ENCODE measurements at regions not wholly inside any gene's neighbourhood (a gene's known extent, or its start where the extent isn't known, plus 50 kb on each side); places are given as distances from the start of the nearest gene placed in this dataset.

DNA sequence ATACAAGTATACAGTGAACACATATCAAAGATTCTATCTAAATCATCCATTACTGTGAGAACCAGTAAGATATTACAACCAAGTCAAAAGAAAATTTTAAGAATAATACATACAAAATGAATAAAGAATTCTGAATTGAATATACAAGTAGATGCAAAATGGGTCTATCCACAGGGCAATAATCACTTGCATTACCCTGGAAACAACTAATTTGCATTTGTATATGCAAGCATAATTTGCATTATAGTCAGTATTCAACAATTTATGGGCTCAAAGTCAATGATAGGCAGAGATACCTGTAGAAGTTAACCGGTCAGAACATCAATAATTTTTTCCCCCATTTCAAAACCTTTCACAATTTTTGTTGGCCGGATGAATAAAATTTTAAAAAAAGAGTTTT is 512.2 kb upstream of the ALCAM start:
- no peaks in the 10 kb centered on the region for H3K36me3 ChIP-seq
- 0 out of 2 replicates have a peak, but pooled peaks cover 4% of the 10 kb centered on the region for H3K9me3 ChIP-seq
- H3K4me3 ChIP-seq = no peak overlapping the region
- no peaks in the 10 kb centered on the region for H3K27me3 ChIP-seq
- DNase-seq = no peak

- H3K27me3 ChIP-seq = no peaks in the 10 kb centered on the region
- no peak for DNase-seq
- no peak overlapping the region for H3K4me3 ChIP-seq
- H3K9me3 ChIP-seq = 0 out of 2 replicates have a peak, but pooled peaks cover 4% of the 10 kb centered on the region
- no peaks in the 10 kb centered on the region for H3K36me3 ChIP-seq
These were observed 511.0 kb upstream of the ALCAM start for GRCh38 chr3:104855702-104856101.

DNA sequence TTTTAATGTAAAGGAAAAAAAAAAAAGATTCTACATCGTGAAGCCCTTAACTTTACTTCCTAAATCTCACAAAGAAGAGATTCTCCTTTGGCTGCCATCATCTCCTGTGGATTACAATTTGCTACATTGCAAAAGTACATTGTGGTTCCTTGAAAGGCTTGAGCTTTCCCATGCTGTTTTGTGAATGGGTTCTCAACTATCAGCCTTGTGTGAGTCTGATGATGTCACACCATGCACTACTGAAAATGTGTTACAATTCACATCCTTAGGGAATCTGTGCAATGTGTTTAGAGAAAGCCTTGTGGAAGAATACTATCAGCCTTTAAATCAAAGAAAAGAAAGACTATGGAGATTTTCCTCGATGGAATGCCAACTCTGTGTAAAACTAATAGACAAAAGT is 510.0 kb upstream of the ALCAM start:
- no peaks in the 10 kb centered on the region for H3K36me3 ChIP-seq
- no peaks in the 10 kb centered on the region for H3K9me3 ChIP-seq
- no peak overlapping the region for H3K4me3 ChIP-seq
- H3K27me3 ChIP-seq = no peaks in the 10 kb centered on the region
- DNase-seq = no peak

DNA sequence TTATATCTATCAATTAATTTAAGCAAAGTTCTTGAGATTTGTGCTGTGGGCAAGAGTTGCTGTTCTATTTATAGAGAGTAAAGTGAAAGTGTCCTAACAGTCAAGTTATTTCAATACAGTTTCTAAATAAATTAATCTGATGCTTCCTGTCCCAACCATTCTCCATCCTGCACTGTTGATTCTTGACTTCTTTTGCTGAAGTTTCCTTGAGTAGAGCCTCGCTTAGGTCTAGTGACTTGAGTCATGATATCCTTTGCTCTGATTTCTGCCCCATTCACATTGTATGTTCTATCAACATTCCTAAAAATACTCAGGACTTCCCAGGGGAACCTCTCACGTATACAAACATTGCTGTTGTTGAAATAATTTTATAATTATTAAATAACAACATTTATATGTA is 498.4 kb upstream of the ALCAM start:
- H3K9me3 ChIP-seq = no peaks in the 10 kb centered on the region
- H3K27me3 ChIP-seq = no peaks in the 10 kb centered on the region
- H3K4me3 ChIP-seq = no peak overlapping the region
- no peaks in the 10 kb centered on the region for H3K36me3 ChIP-seq
- no peak for DNase-seq

DNA sequence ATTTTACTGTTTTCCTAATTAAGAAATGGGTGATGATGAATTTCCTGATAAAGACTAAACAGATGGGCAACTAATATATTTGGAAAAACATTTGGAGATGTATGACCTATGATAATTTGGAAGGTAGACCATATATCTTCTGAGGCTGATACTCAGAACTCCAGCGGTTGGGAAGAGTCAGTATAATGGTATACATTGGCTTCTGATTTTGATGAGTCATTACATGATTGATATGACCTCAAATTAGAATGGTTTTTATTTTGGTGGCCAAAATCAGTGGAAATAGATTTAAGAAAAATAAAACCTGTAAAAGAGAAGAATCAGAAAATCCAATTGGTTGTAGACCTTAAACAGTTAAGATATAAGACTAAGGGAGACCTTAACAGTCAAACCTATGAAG is 496.4 kb upstream of the ALCAM start:
- no peak for DNase-seq
- no peaks in the 10 kb centered on the region for H3K36me3 ChIP-seq
- no peaks in the 10 kb centered on the region for H3K27me3 ChIP-seq
- H3K9me3 ChIP-seq = no peaks in the 10 kb centered on the region
- no peak overlapping the region for H3K4me3 ChIP-seq

DNA sequence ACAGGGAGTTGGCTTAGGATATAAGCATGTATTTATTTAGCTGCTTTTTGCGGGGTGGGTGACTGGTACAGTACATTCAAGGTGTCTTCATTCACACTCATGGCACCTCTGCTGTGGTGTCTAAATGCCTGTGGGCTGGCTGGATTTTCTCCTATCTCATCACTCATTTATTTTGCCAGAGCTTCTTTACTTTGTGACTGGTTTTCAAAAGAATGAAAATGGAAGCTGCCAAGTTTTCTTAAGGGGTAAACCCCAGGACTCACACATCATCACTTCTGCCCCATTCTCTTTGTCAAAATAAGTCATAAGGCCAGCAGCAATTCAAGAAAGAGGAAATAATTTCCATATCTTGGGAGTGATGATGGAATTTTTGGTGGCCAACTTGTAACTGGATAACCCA is 493.4 kb upstream of the ALCAM start:
- H3K27me3 ChIP-seq = no peaks in the 10 kb centered on the region
- H3K36me3 ChIP-seq = no peaks in the 10 kb centered on the region
- no peak overlapping the region for H3K4me3 ChIP-seq
- DNase-seq = peak; percentile 31
- no peaks in the 10 kb centered on the region for H3K9me3 ChIP-seq

DNA sequence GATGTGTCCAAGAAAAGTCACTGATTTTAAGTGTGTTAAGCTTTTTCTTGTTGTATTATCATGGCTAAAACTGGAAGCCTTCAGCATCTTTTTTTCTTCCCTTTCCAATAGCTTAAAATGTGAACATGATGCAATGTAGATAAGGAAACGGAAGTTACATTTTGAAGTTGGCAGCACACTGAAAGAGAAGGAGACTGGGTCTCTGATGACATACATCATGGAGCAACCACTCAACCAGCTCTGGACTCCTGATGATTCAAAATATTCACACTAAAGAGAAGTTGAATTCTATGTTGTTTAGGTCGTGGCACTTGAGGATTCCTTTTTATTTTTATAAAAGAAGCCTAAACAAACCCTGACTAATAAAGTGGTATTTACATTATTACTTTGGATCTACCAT is 488.3 kb upstream of the ALCAM start:
- Histone ChIP-seq H3K4me3 (no peak overlapping the region), H3K36me3 (no peaks in the 10 kb centered on the region), H3K27me3 (no peaks in the 10 kb centered on the region), H3K9me3 (no peaks in the 10 kb centered on the region)
- DNase-seq = no peak

DNA sequence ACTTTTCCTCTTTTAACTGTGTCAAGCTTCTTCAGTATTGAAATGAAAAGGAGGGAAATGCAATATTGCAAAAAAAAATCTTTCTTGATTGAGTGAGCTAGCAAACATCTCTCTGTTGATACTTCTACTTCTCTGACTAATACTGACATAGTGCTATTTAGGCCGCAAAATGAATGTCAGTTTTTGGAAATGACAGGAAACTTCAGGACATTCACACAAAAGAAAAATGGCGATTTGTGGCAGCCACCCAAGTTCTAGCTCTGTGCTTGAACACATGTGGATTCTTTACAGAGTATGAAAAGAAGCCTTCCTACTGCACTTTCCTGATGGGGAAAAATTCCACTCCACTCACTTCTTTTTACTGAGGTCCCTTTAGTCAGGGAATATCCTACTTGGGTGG is 486.8 kb upstream of the ALCAM start:
- peak; percentile 8 for DNase-seq

DNA sequence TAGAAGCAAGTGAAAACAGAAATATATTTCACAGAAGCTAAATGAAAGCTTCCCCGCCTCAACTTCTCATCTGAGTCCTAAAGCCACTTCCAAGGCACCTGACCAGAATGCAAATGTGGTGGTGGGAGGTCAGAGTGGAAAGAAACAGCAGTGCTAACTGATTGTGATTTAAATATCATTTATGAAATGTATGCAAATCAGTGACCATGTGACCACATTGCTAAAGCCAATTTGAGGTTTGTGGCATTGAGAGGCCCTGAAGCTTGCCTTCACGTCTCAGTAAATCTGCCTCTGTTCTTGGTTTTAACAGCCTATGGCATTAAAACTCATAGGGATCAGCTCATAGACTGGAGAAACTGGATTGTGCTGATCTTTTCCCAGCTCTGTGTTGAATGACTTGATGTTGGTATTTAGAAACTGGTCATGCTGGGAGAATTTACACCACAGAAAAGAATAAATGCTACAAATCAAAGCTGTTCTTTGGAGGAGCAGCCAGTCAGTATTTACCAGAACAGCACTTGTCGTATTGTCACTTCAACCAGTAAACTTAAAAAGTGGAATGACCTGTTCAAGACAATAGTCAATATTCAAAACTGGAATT is 481.4 kb upstream of the ALCAM start:
- H3K27me3 ChIP-seq = no peaks in the 10 kb centered on the region
- no peak overlapping the region for H3K4me3 ChIP-seq
- H3K36me3 ChIP-seq = no peaks in the 10 kb centered on the region
- DNase-seq = no peak
- H3K9me3 ChIP-seq = no peaks in the 10 kb centered on the region

More for the DNA sequence above, 486.8 kb upstream of the ALCAM start:
- Histone ChIP-seq H3K36me3 (no peaks in the 10 kb centered on the region), H3K9me3 (no peaks in the 10 kb centered on the region), H3K4me3 (no peak overlapping the region), H3K27me3 (no peaks in the 10 kb centered on the region)

DNA sequence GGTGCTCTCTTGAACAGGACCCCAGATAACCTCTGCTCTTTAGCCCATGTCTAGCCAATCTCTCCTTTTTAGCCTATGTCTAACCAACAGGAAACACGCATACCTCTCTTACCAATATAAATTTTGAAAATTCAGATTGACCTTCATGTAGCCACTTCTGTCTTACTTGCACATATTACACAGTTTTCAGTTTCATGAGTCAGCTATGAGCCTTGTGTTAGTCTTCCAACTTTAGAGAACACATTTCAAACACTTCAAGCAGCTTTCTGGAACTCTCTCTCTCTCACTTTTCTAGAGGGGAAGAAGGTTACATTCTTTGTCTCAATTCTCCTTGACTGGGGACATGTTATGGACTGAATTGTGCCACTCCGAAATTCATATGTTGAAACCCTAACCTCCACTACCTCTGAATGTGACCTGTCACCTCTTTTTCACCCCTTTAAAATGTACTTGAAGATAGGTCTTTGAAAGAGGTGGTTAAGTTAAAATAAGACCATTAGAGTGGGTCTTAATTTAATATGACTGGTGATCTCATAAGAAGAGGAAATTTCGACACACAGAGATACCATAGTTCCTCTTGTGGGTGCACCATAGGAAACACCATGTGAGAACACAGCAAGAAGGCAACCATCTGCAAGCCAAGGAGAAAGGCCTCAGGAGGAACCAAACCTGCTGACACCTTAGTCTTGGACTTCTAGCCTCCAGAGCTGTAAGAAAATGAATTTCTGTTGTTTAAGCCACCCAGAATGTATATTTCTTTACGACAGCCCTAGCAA is 480.3 kb upstream of the ALCAM start:
- Histone ChIP-seq H3K27me3 (no peaks in the 10 kb centered on the region), H3K4me3 (no peak overlapping the region), H3K36me3 (no peaks in the 10 kb centered on the region), H3K9me3 (no peaks in the 10 kb centered on the region)
- no peak for DNase-seq

DNA sequence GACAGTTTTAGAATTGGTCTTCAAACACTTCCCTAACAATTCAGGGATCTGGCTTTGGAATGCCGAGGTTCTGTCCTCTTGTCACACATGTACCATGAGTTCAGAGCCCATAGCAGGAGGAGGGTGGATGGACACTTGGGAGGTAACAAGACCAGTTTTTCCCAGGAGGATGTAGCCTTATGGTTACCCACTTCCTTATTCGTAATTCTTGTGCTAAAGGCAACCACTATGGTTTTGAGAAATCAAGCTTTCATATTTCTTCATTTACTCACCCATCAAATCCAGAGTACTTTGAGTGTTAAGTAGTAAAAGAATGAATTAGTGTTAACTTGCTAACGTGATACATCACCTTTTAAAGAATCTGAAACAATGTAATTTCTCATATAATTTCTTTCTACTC is 479.6 kb upstream of the ALCAM start:
- no peaks in the 10 kb centered on the region for H3K9me3 ChIP-seq
- H3K4me3 ChIP-seq = no peak overlapping the region
- H3K36me3 ChIP-seq = no peaks in the 10 kb centered on the region
- no peak for DNase-seq
- H3K27me3 ChIP-seq = no peaks in the 10 kb centered on the region

- H3K36me3 ChIP-seq = no peaks in the 10 kb centered on the region
- H3K4me3 ChIP-seq = no peak overlapping the region
- H3K27me3 ChIP-seq = no peaks in the 10 kb centered on the region
- DNase-seq = no peak
- no peaks in the 10 kb centered on the region for H3K9me3 ChIP-seq
These were observed 479.1 kb upstream of the ALCAM start for GRCh38 chr3:104887619-104888018.

DNA sequence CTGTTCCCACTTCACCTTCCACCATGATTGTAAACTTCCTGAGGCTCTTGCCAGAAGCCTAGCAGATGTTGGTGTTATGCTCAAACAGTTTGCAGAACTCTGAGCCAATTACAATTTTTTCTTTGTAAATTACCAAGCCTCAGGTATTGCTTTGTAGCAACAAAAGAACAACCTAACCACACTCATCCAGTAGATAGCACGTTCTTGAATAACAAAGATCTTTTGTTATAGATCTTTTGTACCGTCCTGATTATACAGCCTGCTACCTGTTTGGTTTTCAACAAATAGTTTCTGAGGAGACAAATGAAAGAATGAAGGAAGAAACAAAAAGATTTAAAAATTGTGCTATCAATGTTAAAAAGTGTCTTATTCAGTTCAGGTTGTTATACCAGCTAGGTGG is 474.7 kb upstream of the ALCAM start:
- Histone ChIP-seq H3K9me3 (no peaks in the 10 kb centered on the region), H3K27me3 (no peaks in the 10 kb centered on the region), H3K4me3 (no peak overlapping the region), H3K36me3 (no peaks in the 10 kb centered on the region)
- no peak for DNase-seq

DNA sequence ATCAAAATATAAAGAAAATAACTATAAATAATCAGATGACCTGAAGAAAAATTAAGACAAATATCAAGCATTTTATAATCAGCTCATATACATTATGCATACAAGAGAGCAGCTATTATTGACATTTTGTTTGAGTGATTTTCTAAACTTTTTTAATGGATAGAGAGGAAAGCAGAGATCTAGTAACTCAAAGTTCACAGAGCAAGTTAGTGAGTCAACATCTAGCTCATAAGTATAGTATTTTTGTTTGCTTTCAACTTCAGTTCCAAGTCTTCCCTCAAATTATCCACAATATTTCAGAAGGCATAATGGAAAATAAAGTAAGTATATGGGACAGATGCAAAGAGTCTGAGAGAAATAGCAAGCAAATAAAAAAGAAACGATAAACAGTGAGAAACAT is 470.1 kb upstream of the ALCAM start:
- H3K9me3 ChIP-seq = peaks cover 1% of the 10 kb centered on the region
- no peaks in the 10 kb centered on the region for H3K36me3 ChIP-seq
- H3K4me3 ChIP-seq = no peak overlapping the region
- DNase-seq = no peak
- H3K27me3 ChIP-seq = no peaks in the 10 kb centered on the region

DNA sequence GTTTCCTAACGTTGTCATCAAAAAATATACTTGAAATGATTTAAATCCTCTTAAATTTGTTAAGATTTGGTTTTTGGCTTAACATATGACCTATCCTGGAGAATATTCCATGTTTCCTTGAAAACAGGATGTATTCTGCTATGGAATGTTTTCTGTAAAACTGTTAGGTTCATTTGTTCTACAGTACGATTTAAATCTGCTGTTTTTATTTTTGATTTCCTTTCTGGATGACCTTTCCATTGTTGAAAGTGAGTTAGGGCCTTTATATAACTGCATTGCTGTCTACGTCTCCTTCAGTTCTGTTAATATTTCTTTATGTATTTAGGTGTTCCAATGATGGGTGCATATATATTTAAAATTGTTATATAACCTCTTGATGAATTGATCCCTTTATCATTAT is 465.3 kb upstream of the ALCAM start:
- no peaks in the 10 kb centered on the region for H3K36me3 ChIP-seq
- H3K4me3 ChIP-seq = no peak overlapping the region
- H3K9me3 ChIP-seq = peaks cover 15% of the 10 kb centered on the region
- no peak for DNase-seq
- no peaks in the 10 kb centered on the region for H3K27me3 ChIP-seq

DNA sequence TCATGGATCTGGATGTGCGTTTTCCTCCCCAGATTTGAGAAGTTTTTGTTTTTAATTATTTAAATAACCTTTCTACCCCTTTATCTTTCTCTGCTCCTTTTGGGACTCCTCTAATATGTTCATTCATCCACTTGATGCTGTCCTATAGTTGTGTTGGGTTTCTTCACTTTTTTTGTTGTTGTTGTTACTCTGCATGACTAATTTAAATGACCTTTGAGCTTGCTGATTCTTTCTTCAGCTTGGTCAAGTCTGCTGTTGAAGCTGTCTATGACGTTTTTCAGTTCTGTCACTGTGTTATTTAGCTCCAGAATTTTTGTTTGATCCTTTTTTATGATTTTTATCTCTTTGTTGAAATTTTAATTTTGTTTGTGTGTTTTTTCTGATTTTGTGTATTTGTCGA is 463.6 kb upstream of the ALCAM start:
- Histone ChIP-seq H3K4me3 (no peak overlapping the region), H3K9me3 (peaks cover 23% of the 10 kb centered on the region), H3K27me3 (no peaks in the 10 kb centered on the region), H3K36me3 (no peaks in the 10 kb centered on the region)
- no peak for DNase-seq

DNA sequence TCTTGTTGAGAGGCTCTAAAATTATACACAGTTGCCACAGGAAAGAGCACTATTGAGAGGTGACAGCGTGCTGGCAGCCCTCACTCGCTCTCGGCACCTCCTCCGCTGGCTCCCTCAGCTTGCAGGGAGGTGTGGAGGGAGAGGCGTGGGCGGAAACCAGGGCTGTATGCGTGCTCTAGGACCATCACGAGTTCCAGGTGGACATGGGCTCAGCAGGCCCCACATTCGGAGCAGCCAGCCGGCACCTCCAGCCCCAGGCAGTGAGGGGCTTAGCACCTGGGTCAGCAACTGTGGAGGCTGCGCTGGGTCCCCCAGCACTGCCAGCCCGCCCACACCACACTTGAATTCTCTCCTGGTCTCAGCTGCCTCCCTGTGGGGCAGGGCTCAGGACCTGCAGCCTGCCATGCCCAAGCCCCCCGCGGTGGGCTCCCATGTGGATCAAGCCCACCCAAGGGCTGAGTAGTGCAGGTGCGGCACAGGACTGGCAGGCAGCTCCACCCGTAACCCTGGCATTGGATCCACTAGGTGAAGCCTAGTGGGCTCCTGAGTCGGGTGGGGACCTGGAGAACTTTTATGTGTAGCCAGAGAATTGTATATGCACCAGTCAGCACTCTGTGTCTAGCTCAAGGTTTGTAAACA is 460.6 kb upstream of the ALCAM start:
- no peaks in the 10 kb centered on the region for H3K36me3 ChIP-seq
- DNase-seq = no peak
- no peak overlapping the region for H3K4me3 ChIP-seq
- no peaks in the 10 kb centered on the region for H3K27me3 ChIP-seq
- H3K9me3 ChIP-seq = peaks cover 23% of the 10 kb centered on the region

- H3K36me3 ChIP-seq = no peaks in the 10 kb centered on the region
- DNase-seq = peak; percentile 21
These were observed 459.2 kb upstream of the ALCAM start for GRCh38 chr3:104907507-104907906.

More at GRCh38 chr3:104907507-104907906, 459.2 kb upstream of the ALCAM start:
- H3K27me3 ChIP-seq = no peaks in the 10 kb centered on the region
- H3K4me3 ChIP-seq = no peak overlapping the region
- H3K9me3 ChIP-seq = peaks cover 16% of the 10 kb centered on the region; the same call in 1 of the 2 replicates
